ENCODE measurements at regions not wholly inside any gene's neighbourhood (a gene's known extent, or its start where the extent isn't known, plus 50 kb on each side); places are given as distances from the start of the nearest gene placed in this dataset.

DNA sequence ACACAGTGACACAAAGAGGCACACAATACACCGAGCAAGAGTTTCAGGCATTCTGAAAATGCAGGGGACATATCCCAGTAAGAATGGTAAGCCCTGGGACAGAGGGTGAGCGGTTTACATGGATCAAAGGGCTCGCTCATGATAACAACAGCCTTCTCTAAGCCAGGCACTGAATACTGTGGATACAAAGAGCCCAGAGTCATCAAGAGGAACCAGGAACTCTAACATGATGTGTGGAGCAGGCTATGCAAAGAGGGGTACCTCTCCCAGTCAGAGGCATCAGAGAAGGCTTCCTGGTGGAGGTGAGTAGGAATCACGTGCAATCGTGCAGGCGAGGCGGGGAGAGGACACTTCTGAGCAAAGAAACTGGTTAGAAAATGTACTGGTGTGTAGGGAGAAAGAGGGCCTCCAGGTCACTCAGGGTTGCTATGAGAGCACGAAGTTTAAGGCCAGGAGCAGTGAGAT lies 76.9 kb upstream of the EEA1 start:
- no peak for TF ChIP-seq EZH2phosphoT487 (IDR thresholded peaks at IDR 0.05; ENCODE audit: borderline replicate concordance, low read length)
- TF ChIP-seq, protein P1, sequence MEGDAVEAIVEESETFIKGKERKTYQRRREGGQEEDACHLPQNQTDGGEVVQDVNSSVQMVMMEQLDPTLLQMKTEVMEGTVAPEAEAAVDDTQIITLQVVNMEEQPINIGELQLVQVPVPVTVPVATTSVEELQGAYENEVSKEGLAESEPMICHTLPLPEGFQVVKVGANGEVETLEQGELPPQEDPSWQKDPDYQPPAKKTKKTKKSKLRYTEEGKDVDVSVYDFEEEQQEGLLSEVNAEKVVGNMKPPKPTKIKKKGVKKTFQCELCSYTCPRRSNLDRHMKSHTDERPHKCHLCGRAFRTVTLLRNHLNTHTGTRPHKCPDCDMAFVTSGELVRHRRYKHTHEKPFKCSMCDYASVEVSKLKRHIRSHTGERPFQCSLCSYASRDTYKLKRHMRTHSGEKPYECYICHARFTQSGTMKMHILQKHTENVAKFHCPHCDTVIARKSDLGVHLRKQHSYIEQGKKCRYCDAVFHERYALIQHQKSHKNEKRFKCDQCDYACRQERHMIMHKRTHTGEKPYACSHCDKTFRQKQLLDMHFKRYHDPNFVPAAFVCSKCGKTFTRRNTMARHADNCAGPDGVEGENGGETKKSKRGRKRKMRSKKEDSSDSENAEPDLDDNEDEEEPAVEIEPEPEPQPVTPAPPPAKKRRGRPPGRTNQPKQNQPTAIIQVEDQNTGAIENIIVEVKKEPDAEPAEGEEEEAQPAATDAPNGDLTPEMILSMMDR (IDR thresholded peaks at IDR 0.05; ENCODE audit: low read depth, low read length, poor library complexity, severe bottlenecking) = no peak
- H3F3A ChIP-seq (ENCODE audit: control insufficient read depth, insufficient read depth) = no peaks in the 10 kb centered on the region
- H3K79me2 ChIP-seq (ENCODE audit: control insufficient read depth, low read length) = no peaks in the 10 kb centered on the region
- H3K36me3 ChIP-seq (ENCODE audit: control insufficient read depth, low read length) = no peaks in the 10 kb centered on the region
- H3K27ac ChIP-seq (ENCODE audit: low read depth, low read length) = no peak overlapping the region
- H3K4me3 ChIP-seq (ENCODE audit: low read length) = no peak overlapping the region
- H3K27me3 ChIP-seq (ENCODE audit: control insufficient read depth, low read length) = 0 out of 2 replicates have a peak, but pooled peaks cover 4% of the 10 kb centered on the region
- no peaks in the 10 kb centered on the region for H3K9me3 ChIP-seq (ENCODE audit: control insufficient read depth, insufficient read depth, low read length)
- no peaks in the 10 kb centered on the region for H3K9me2 ChIP-seq (replicated peaks; ENCODE audit: control insufficient read depth, low read length)
- H3K4me2 ChIP-seq (ENCODE audit: low read length) = no peak overlapping the region
- no peaks in the 10 kb centered on the region for H3K4me1 ChIP-seq (ENCODE audit: control insufficient read depth, low read length)
- H4K20me1 ChIP-seq (ENCODE audit: control insufficient read depth, insufficient read depth, low read depth, low read length) = no peaks in the 10 kb centered on the region

DNA sequence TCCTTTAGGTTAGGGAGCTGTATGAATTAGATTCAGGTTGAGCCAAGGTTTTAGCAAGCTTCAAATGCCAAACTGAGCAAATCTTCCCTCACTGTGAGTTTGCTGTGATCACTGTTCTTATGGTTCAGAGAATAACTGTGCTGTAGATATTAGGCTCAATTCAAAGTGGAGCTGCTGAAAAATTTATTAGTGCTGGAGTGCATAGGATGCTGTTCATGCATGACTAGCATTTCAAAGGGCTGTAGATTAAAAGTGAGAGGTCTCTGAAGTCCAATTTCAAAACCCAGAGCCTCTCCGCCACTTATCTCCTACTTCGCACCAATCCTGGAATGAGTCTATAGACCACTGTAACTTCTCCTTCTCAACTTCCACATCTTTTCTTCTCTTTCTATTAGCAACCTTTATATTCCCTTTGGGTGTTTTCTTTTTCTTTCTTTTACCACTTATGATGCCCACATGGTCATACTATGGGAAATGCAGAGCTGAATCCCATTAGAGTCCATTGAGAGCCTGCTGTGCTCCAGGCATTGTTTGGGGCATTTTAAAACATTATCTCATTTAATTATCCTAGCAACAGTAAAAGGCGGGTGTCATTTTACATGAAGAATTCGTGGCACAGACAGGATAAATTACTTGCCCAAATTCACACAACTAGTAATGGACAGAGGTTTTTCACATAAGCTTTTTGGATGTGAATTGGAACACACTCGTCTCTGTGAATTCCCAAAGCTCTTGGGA lies 77.5 kb upstream of the EEA1 start:
- Histone ChIP-seq H3F3A (ENCODE audit: control insufficient read depth, insufficient read depth) (no peaks in the 10 kb centered on the region), H3K27ac (ENCODE audit: low read depth, low read length) (no peak overlapping the region), H3K4me3 (ENCODE audit: low read length) (no peak overlapping the region), H3K36me3 (ENCODE audit: control insufficient read depth, low read length) (no peaks in the 10 kb centered on the region), H3K9me2 (replicated peaks; ENCODE audit: control insufficient read depth, low read length) (no peaks in the 10 kb centered on the region), H4K20me1 (ENCODE audit: control insufficient read depth, insufficient read depth, low read depth, low read length) (no peaks in the 10 kb centered on the region), H3K4me2 (ENCODE audit: low read length) (no peak overlapping the region), H3K4me1 (ENCODE audit: control insufficient read depth, low read length) (no peaks in the 10 kb centered on the region), H3K79me2 (ENCODE audit: control insufficient read depth, low read length) (no peaks in the 10 kb centered on the region), H3K9me3 (ENCODE audit: control insufficient read depth, insufficient read depth, low read length) (no peaks in the 10 kb centered on the region), H3K27me3 (ENCODE audit: control insufficient read depth, low read length) (0 out of 2 replicates have a peak, but pooled peaks cover 4% of the 10 kb centered on the region)
- TF ChIP-seq, protein P1 (IDR thresholded peaks at IDR 0.05; ENCODE audit: low read depth, low read length, poor library complexity, severe bottlenecking) = no peak
- no peak for TF ChIP-seq EZH2phosphoT487 (IDR thresholded peaks at IDR 0.05; ENCODE audit: borderline replicate concordance, low read length)

DNA sequence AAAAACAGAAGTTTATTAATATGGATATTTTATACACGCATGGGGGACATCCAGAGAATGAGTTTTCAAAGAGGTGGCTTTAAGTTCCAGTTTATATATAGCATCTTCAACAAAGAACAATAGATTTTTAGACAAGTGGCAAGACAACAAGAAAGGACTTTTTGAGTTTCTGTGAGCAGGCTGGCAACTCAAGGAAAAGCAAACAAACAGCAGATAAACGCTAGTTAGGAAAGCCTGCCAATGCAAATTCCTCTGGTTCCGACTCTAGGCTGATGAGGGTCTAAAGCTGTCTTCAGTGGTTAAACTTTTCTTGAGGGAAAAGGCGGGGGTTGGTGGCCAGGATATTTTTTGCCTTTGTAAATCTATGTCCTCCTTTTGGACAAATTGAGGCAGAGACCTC lies 78.4 kb upstream of the EEA1 start:
- Histone ChIP-seq H3K36me3 (ENCODE audit: control insufficient read depth, low read length) (no peaks in the 10 kb centered on the region), H3K4me1 (ENCODE audit: control insufficient read depth, low read length) (no peaks in the 10 kb centered on the region), H3K9me3 (ENCODE audit: control insufficient read depth, insufficient read depth, low read length) (no peaks in the 10 kb centered on the region), H4K20me1 (ENCODE audit: control insufficient read depth, insufficient read depth, low read depth, low read length) (no peaks in the 10 kb centered on the region), H3K4me3 (ENCODE audit: low read length) (no peak overlapping the region), H3K9me2 (replicated peaks; ENCODE audit: control insufficient read depth, low read length) (no peaks in the 10 kb centered on the region), H3K27me3 (ENCODE audit: control insufficient read depth, low read length) (0 out of 2 replicates have a peak, but pooled peaks cover 4% of the 10 kb centered on the region), H3K27ac (ENCODE audit: low read depth, low read length) (no peak overlapping the region), H3F3A (ENCODE audit: control insufficient read depth, insufficient read depth) (no peaks in the 10 kb centered on the region), H3K4me2 (ENCODE audit: low read length) (no peak overlapping the region), H3K79me2 (ENCODE audit: control insufficient read depth, low read length) (no peaks in the 10 kb centered on the region)
- TF ChIP-seq, protein P1 (IDR thresholded peaks at IDR 0.05; ENCODE audit: low read depth, low read length, poor library complexity, severe bottlenecking) = no peak
- no peak for TF ChIP-seq EZH2phosphoT487 (IDR thresholded peaks at IDR 0.05; ENCODE audit: borderline replicate concordance, low read length)

All from DOHH2 (cell line).